H1 (cell line): ENCODE measurements at regions not wholly inside any gene's neighbourhood (a gene's known extent, or its start where the extent isn't known, plus 50 kb on each side); places are given as distances from the start of the nearest gene placed in this dataset.
A peak's percentile ranks its signal among the peaks of the same experiment; 100 is the strongest.

Experiments
- CTCF ChIA-PET: fragments of 300-600 bp; sonication (Branson Sonifier 250); formaldehyde crosslinking; loops from one replicate; lab custom pipeline; 2021; ENCODE audit not compliant: partially characterized antibody; lab: Charles Lee
- POLR2A ChIA-PET: fragments of 300-600 bp; sonication (Branson Sonifier 250); formaldehyde crosslinking; loops from one replicate; lab custom pipeline; 2021; ENCODE audit warnings: inconsistent platforms; ENCODE audit not compliant: partially characterized antibody; lab: Charles Lee
- DNase-seq, 2 experiments: peaks; one replicate each; pipeline versions ENCODE4 v3.0.0 to v3.0.0-alpha.2; 2010 to 2022; ENCODE audit warnings: low spot score in 2 of 2, low read depth in 1 of 2, mixed read lengths in 1 of 2
- FAIRE-seq: peaks from 2 replicates; lab custom pipeline; 2011; peaks lifted over from hg19 to GRCh38; lab: Jason Lieb, UNC
- H2AFZ ChIP-seq: 2 replicates; pipeline ENCODE4 v1.8.1; 2012; ENCODE audit warnings: low read length, inconsistent platforms
- H2AK5ac ChIP-seq: 2 replicates; pipeline ENCODE4 v1.6.1; 2013; ENCODE audit warnings: low read depth, low read length
- H2BK120ac ChIP-seq: replicated peaks from 2 replicates; pipeline ENCODE3; 2013; ENCODE audit warnings: low read depth, low read length, inconsistent platforms
- H2BK12ac ChIP-seq: 2 replicates; pipeline ENCODE4 v1.6.1; 2013; ENCODE audit warnings: low read depth, low read length
- H2BK15ac ChIP-seq: 2 replicates; pipeline ENCODE4 v1.6.1; 2013; ENCODE audit warnings: low read length
- H2BK20ac ChIP-seq: 2 replicates; pipeline ENCODE4 v1.6.1; 2013; ENCODE audit warnings: low read length
- H2BK5ac ChIP-seq: 2 replicates; pipeline ENCODE4 v1.6.1; 2013; ENCODE audit warnings: low read depth, low read length
- H3K14ac ChIP-seq: 2 replicates; pipeline ENCODE4 v1.6.1; 2013; ENCODE audit warnings: inconsistent platforms; ENCODE audit not compliant: insufficient read length
- H3K18ac ChIP-seq: 2 replicates; pipeline ENCODE4 v1.6.1; 2013; ENCODE audit warnings: low read length; ENCODE audit errors: extremely low read depth
- H3K23ac ChIP-seq: 2 replicates; pipeline ENCODE4 v1.6.1; 2013; ENCODE audit warnings: inconsistent platforms; ENCODE audit not compliant: insufficient read length
- H3K23me2 ChIP-seq: 2 replicates; pipeline ENCODE4 v1.6.1; 2013; ENCODE audit warnings: low read depth, low read length
- H3K27ac ChIP-seq: 2 replicates; pipeline ENCODE4 v1.6.1; 2011; ENCODE audit warnings: low read depth, low read length, inconsistent platforms
- H3K27me3 ChIP-seq, 4 experiments: replicated peaks in 1 of 4; 1 replicate in 1 of 4; 2 replicates in 3 of 4; pipeline versions ENCODE4 v1.6.1 to v1.8.1; 2011 to 2013; ENCODE audit warnings: low read length in 3 of 4, mild to moderate bottlenecking in 3 of 4, inconsistent platforms in 2 of 4, mixed read lengths in 2 of 4, moderate library complexity in 1 of 4; ENCODE audit not compliant: control insufficient read depth in 3 of 4, insufficient read depth in 3 of 4; ENCODE audit errors: extremely low read depth in 1 of 4
- H3K36me3 ChIP-seq, 4 experiments: 2 replicates each; pipeline versions ENCODE4 v1.6.1 to v1.8.1; 2011 to 2013; ENCODE audit warnings: mild to moderate bottlenecking in 4 of 4, low read length in 3 of 4, moderate library complexity in 2 of 4, control low read depth in 1 of 4, inconsistent platforms in 1 of 4; ENCODE audit not compliant: insufficient read depth in 4 of 4, control insufficient read depth in 2 of 4
- H3K4ac ChIP-seq: replicated peaks from 2 replicates; pipeline ENCODE3; 2013; ENCODE audit warnings: low read length, low read depth, mixed read lengths, inconsistent platforms; ENCODE audit not compliant: insufficient read length
- H3K4me1 ChIP-seq, 4 experiments: replicated peaks in 1 of 4; 1 replicate in 1 of 4; 2 replicates in 3 of 4; pipeline versions ENCODE4 v1.6.1 to v1.8.1; 2011 to 2013; ENCODE audit warnings: low read length in 3 of 4, inconsistent platforms in 2 of 4, mixed read lengths in 1 of 4; ENCODE audit not compliant: insufficient read depth in 4 of 4, control insufficient read depth in 3 of 4
- H3K4me2 ChIP-seq, 2 experiments: 2 replicates each; pipeline versions ENCODE4 v1.6.1 to v1.8.1; 2011 to 2013; ENCODE audit warnings: low read depth in 2 of 2, low read length in 2 of 2, control low read depth in 1 of 2, inconsistent platforms in 1 of 2, mild to moderate bottlenecking in 1 of 2; ENCODE audit not compliant: insufficient read depth in 1 of 2
- H3K4me3 ChIP-seq, 4 experiments: fragments of 200-600, 300-600 bp in 1 of 4; sonication (generic), shearing (Covaris generic), sonication (Bioruptor Twin) in 1 of 4; 2 replicates each; pipeline versions ENCODE4 v1.5.1 to v1.8.1; 2011 to 2016; ENCODE audit warnings: low read length in 4 of 4, low read depth in 3 of 4, control low read depth in 2 of 4, inconsistent platforms in 2 of 4, mild to moderate bottlenecking in 2 of 4, mixed read lengths in 1 of 4, moderate library complexity in 1 of 4; ENCODE audit not compliant: insufficient read depth in 2 of 4; ENCODE audit errors: extremely low read depth in 1 of 4
- H3K56ac ChIP-seq: replicated peaks from 2 replicates; pipeline ENCODE3; 2013; ENCODE audit warnings: low read depth, mild to moderate bottlenecking, mixed read lengths, low read length, inconsistent platforms; ENCODE audit not compliant: insufficient read length
- H3K79me1 ChIP-seq: 2 replicates; pipeline ENCODE4 v1.6.1; 2013; ENCODE audit warnings: low read depth, low read length, control low read depth
- H3K79me2 ChIP-seq, 2 experiments: 2 replicates each; pipeline versions ENCODE4 v1.6.1 to v1.8.1; 2012 to 2013; ENCODE audit warnings: low read length in 2 of 2, mild to moderate bottlenecking in 2 of 2, inconsistent platforms in 1 of 2; ENCODE audit not compliant: insufficient read depth in 2 of 2, control insufficient read depth in 1 of 2
- H3K9ac ChIP-seq, 4 experiments: replicated peaks in 1 of 4; 1 replicate in 1 of 4; 2 replicates in 3 of 4; pipeline versions ENCODE4 v1.6.1 to v1.8.1; 2011 to 2013; ENCODE audit warnings: low read depth in 3 of 4, low read length in 3 of 4, control low read depth in 2 of 4, mild to moderate bottlenecking in 2 of 4, moderate library complexity in 2 of 4, inconsistent platforms in 1 of 4; ENCODE audit errors: extremely low read depth in 1 of 4
- H3K9me3 ChIP-seq, 2 experiments: 2 replicates each; pipeline versions ENCODE4 v1.6.1 to v1.8.1; 2012 to 2013; ENCODE audit warnings: mild to moderate bottlenecking in 2 of 2, moderate library complexity in 2 of 2, control low read depth in 1 of 2, inconsistent platforms in 1 of 2, low read depth in 1 of 2, low read length in 1 of 2, mixed read lengths in 1 of 2; ENCODE audit not compliant: insufficient read depth in 2 of 2
- H4K20me1 ChIP-seq, 2 experiments: replicated peaks in 1 of 2; 2 replicates each; pipeline versions ENCODE3 to v1.8.1; 2011 to 2013; ENCODE audit warnings: inconsistent platforms in 2 of 2, low read length in 2 of 2, mild to moderate bottlenecking in 1 of 2; ENCODE audit not compliant: insufficient read depth in 2 of 2, control insufficient read depth in 1 of 2
- H4K5ac ChIP-seq: 2 replicates; pipeline ENCODE4 v1.6.1; 2013; ENCODE audit warnings: low read length, low read depth, mixed read lengths, inconsistent platforms; ENCODE audit not compliant: insufficient read length
- H4K8ac ChIP-seq: 2 replicates; pipeline ENCODE4 v1.8.0; 2013; ENCODE audit warnings: mild to moderate bottlenecking, moderate library complexity, low read length, inconsistent platforms; ENCODE audit not compliant: insufficient read depth; ENCODE audit errors: extremely low read depth
- H4K91ac ChIP-seq: replicated peaks from 2 replicates; pipeline ENCODE3; 2013; ENCODE audit warnings: low read length, mixed read lengths, inconsistent platforms; ENCODE audit not compliant: insufficient read length
- CBX5 ChIP-seq: fragments of 300-800, 300-1000 bp; sonication (generic); IDR thresholded peaks from 2 replicates; pipeline ENCODE4 v1.7.1; 2016; ENCODE audit warnings: antibody characterized with exemption, low read length, low read depth
- POLR2AphosphoS5 ChIP-seq: IDR thresholded peaks from 2 replicates; pipeline ENCODE4 v1.6.1; 2011; ENCODE audit warnings: low read depth, low read length
- RBBP5 ChIP-seq: IDR thresholded peaks from 2 replicates; pipeline ENCODE4 v1.7.1; 2012; ENCODE audit warnings: low read depth, mild to moderate bottlenecking, inconsistent platforms, low read length, moderate library complexity, borderline replicate concordance
- RFX5 ChIP-seq: IDR thresholded peaks from 2 replicates; pipeline ENCODE4 v1.6.1; 2011; ENCODE audit warnings: low read depth, low read length, improper control_type of control experiment, borderline replicate concordance
- RXRA ChIP-seq: IDR thresholded peaks from 2 replicates; pipeline ENCODE4 v1.6.1; 2011; ENCODE audit warnings: low read depth, mild to moderate bottlenecking, low read length, moderate library complexity; ENCODE audit not compliant: insufficient read depth
- SIX5 ChIP-seq: IDR thresholded peaks from 2 replicates; pipeline ENCODE4 v1.6.1; 2011; ENCODE audit warnings: mild to moderate bottlenecking, low read depth, low read length
- SP1 ChIP-seq: IDR thresholded peaks from 2 replicates; pipeline ENCODE4 v1.6.1; 2011; ENCODE audit warnings: low read depth, low read length
- WGBS, 2 experiments: shearing (Covaris generic) in 1 of 2; methylation state at CpG; one replicate each; pipeline versions ENCODE4 v1.1.6 to v1.1.7; 2013 to 2015; ENCODE audit warnings: low lambda C conversion rate in 2 of 2, mixed read lengths in 2 of 2, inconsistent platforms in 1 of 2, low coverage in 1 of 2, missing lambda C conversion rate in 1 of 2; ENCODE audit not compliant: insufficient replicate concordance in 2 of 2, insufficient coverage in 1 of 2, insufficient read length in 1 of 2; ENCODE audit errors: extremely low coverage in 1 of 2, missing lambda C conversion rate in 1 of 2; 5-methylcytosine and 5-hydroxymethylcytosine counted together

DNA sequence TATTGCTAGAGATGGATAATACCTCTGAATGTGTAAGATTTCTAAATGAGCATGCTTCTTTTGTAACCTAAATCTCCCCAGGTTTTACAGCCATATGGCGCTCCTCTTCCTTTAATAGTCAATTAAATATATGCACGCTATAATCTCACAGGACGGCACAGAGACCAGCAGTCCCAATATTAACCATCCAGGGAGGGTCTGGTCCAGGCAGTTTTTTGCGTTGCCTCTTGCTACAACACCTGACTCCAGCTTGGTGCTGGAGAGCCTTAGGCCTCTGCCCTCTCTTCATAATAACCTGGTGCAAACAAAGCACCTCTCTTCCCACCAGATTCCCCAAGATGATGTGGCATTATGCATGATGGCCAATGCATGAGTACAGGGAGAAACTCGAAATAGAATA is 183.4 kb downstream of the LY86 start:
- H4K8ac ChIP-seq: no peak overlapping the region
- H3K4me3 ChIP-seq: no peak overlapping the region
- no peak overlapping the region for H2BK5ac ChIP-seq
- H3K9me3 ChIP-seq: no peaks in the 10 kb centered on the region; a peak in 1 of 4 replicates
- FAIRE-seq (no peak), DNase-seq (no peak)
- ChIA-PET CTCF (interaction anchor here (1.5 to 2.5 kb wide), 2 partner anchors 13 to 95 kb away, joined by 5 to 12 read pairs; no protein-coding TSS in a partner anchor), POLR2A (interaction anchor here (1.0 kb wide), 1 partner anchor 13 kb away, joined by 4 read pairs; no protein-coding TSS in a partner anchor)
- no peak overlapping the region for H2BK12ac ChIP-seq
- H3K23ac ChIP-seq: no peak overlapping the region
- H4K20me1 ChIP-seq: no peaks in the 10 kb centered on the region
- 93% methylated on average over 5 of the region's 5 CpGs; no CpG with 5 or more reads in 1 of the 2 experiments for WGBS, 2 experiments
- no peaks in the 10 kb centered on the region for H3K23me2 ChIP-seq
- H3K9ac ChIP-seq: no peak overlapping the region
- H4K5ac ChIP-seq: no peak overlapping the region
- H3K4me2 ChIP-seq: no peak overlapping the region
- no peak overlapping the region for H3K56ac ChIP-seq
- H3K4ac ChIP-seq: no peak overlapping the region
- peak overlapping the region; percentile 29; the same call in 1 of the 2 replicates for H2BK15ac ChIP-seq
- H3K18ac ChIP-seq: no peak overlapping the region
- no peak overlapping the region for H2AK5ac ChIP-seq
- H2AFZ ChIP-seq: no peak overlapping the region
- H3K79me2 ChIP-seq: no peaks in the 10 kb centered on the region
- TF ChIP-seq SP1: no peak
- no peak for TF ChIP-seq POLR2AphosphoS5
- TF ChIP-seq RFX5: no peak
- TF ChIP-seq SIX5: no peak
- TF ChIP-seq CBX5: no peak
- no peak for TF ChIP-seq RXRA
- no peak for TF ChIP-seq RBBP5
- no peak overlapping the region for H4K91ac ChIP-seq
- H3K36me3 ChIP-seq: no peaks in the 10 kb centered on the region
- H3K79me1 ChIP-seq: no peaks in the 10 kb centered on the region
- H3K14ac ChIP-seq: no peak overlapping the region
- no peak overlapping the region for H2BK120ac ChIP-seq
- no peaks in the 10 kb centered on the region for H3K27me3 ChIP-seq
- no peak overlapping the region for H2BK20ac ChIP-seq
- no peak overlapping the region for H3K27ac ChIP-seq
- peaks cover 0 to 2% (median 0%) of the 10 kb centered on the region in 4 experiments; a peak in 2 of 7 replicates for H3K4me1 ChIP-seq
